GM12878 (cell line): ENCODE measurements at regions not wholly inside any gene's neighbourhood (a gene's known extent, or its start where the extent isn't known, plus 50 kb on each side); places are given as distances from the start of the nearest gene placed in this dataset.

Source experiments
- USF2 ChIP-seq: IDR thresholded peaks from 2 replicates; pipeline ENCODE4 v1.6.1; 2011; ENCODE audit warnings: low read depth, low read length, improper control_type of control experiment, borderline replicate concordance
- ZNF384 ChIP-seq: IDR thresholded peaks from 2 replicates; pipeline ENCODE4 v1.6.1; 2012; ENCODE audit warnings: low read depth, mild to moderate bottlenecking, low read length, improper control_type of control experiment, borderline replicate concordance

GRCh38 chr15:98288091-98288590 is 327.6 kb downstream of the ARRDC4 start:
- TF ChIP-seq ZNF384 (no peak), USF2 (no peak)
